Right cardiac atrium (tissue), 5 donors: ENCODE measurements at regions not wholly inside any gene's neighbourhood (a gene's known extent, or its start where the extent isn't known, plus 50 kb on each side); places are given as distances from the start of the nearest gene placed in this dataset.
A peak's percentile ranks its signal among the peaks of the same experiment; 100 is the strongest.

Source experiments
- ATAC-seq, 2 donors: fragments of 200-7000 bp; cut with Tn5 transposase; one replicate each; pipeline versions ENCODE4 v1.8.0 to v1.9.1; 2020; ENCODE audit warnings: moderate library complexity in 2 of 2, mild to moderate bottlenecking in 1 of 2
- DNase-seq, 3 donors: peaks; one replicate each; pipeline ENCODE4 v3.0.0-alpha.2; 2020
- H3K27ac ChIP-seq: one replicate; pipeline ENCODE4 v1.5.1; 2013; ENCODE audit warnings: mild to moderate bottlenecking, low read length, control low read depth, moderate library complexity
- H3K27me3 ChIP-seq: one replicate; pipeline ENCODE4 v1.6.1; 2013; ENCODE audit not compliant: control insufficient read depth, insufficient read depth
- H3K4me1 ChIP-seq: one replicate; pipeline ENCODE4 v1.6.1; 2013; ENCODE audit warnings: low read length; ENCODE audit not compliant: control insufficient read depth, insufficient read depth
- H3K4me3 ChIP-seq: one replicate; pipeline ENCODE4 v1.5.1; 2013; ENCODE audit warnings: low read length, control low read depth
- H3K9me3 ChIP-seq: one replicate; pipeline ENCODE4 v1.6.1; 2013; ENCODE audit warnings: low read length; ENCODE audit not compliant: control insufficient read depth
- WGBS: extraction: QIAGEN DNeasy Blood & Tissue Kit; methylation state at CpG from one replicate; pipeline ENCODE4 v1.1.7; 2013; 5-methylcytosine and 5-hydroxymethylcytosine counted together
- intact Hi-C, 4 donors: fragments of 100-400 bp; cut with DNase I; formaldehyde crosslinking; loops; one replicate each; pipeline versions ENCODE4 v1.11.0 to v1.14.0; 2022 to 2023
- donor health status: healthy with polysubstance abuse.
- donor health status: DM: no; HTN: yes; CAD: no.
- donor health status: DM: no; HTN: no; CAD: no.
- donor health status: DM: no; HTN: yes; CAD: no; lungs with severe emphysema.
- donor health status: DM: yes; HTN: yes; CAD: no.

- H3K4me1 ChIP-seq: no peaks in the 10 kb centered on the region
- 95% methylated on average over 3 of the region's 3 CpGs for WGBS
- no peak overlapping the region for H3K4me3 ChIP-seq
- H3K9me3 ChIP-seq: no peaks in the 10 kb centered on the region
- ATAC-seq: no peak
- no peak overlapping the region for H3K27ac ChIP-seq
- intact Hi-C loops: no loop called here
- no peak for DNase-seq
- H3K27me3 ChIP-seq: no peaks in the 10 kb centered on the region
These were observed 123.4 kb downstream of the HLX start for GRCh38 chr1:221002601-221003000.

- DNase-seq (no peak), ATAC-seq (peak; percentile 48 to 62)
- Histone ChIP-seq H3K4me3 (no peak overlapping the region), H3K4me1 (no peaks in the 10 kb centered on the region), H3K27ac (no peak overlapping the region), H3K9me3 (no peaks in the 10 kb centered on the region), H3K27me3 (no peaks in the 10 kb centered on the region)
- intact Hi-C loops: loop anchor here in 1 of 4 donors (10.0 kb wide), 1 partner anchor 64 kb away; no protein-coding TSS in a partner anchor
- WGBS: 33% methylated on average over 1 of the region's 1 CpG
These were observed 131.9 kb downstream of the HLX start for GRCh38 chr1:221011145-221011544.

GRCh38 chr1:221012120-221012519, 132.9 kb downstream of the HLX start:
- H3K4me1 ChIP-seq: no peaks in the 10 kb centered on the region
- intact Hi-C loops: loop anchor here in 1 of 4 donors (10.0 kb wide), 1 partner anchor 63 kb away; no protein-coding TSS in a partner anchor
- no peaks in the 10 kb centered on the region for H3K9me3 ChIP-seq
- H3K4me3 ChIP-seq: no peak overlapping the region
- WGBS: 96% methylated on average over 5 of the region's 5 CpGs
- no peaks in the 10 kb centered on the region for H3K27me3 ChIP-seq
- no peak for DNase-seq
- no peak for ATAC-seq
- no peak overlapping the region for H3K27ac ChIP-seq

- H3K4me3 ChIP-seq: no peak overlapping the region
- H3K9me3 ChIP-seq: peaks cover 3% of the 10 kb centered on the region
- H3K4me1 ChIP-seq: no peaks in the 10 kb centered on the region
- no peak for DNase-seq
- ATAC-seq: peak; percentile 34 to 61
- no peak overlapping the region for H3K27ac ChIP-seq
- WGBS: 85% methylated on average over 3 of the region's 3 CpGs
- intact Hi-C loops: loop anchor here in 1 of 4 donors (10.0 kb wide), 1 partner anchor 61 kb away; no protein-coding TSS in a partner anchor
- H3K27me3 ChIP-seq: no peaks in the 10 kb centered on the region
These were observed 134.7 kb downstream of the HLX start for GRCh38 chr1:221013691-221014660.

GRCh38 chr1:221015159-221015790, 136.0 kb downstream of the HLX start:
- no peak for DNase-seq
- Histone ChIP-seq H3K4me3 (no peak overlapping the region), H3K9me3 (peaks cover 3% of the 10 kb centered on the region), H3K4me1 (no peaks in the 10 kb centered on the region), H3K27me3 (no peaks in the 10 kb centered on the region), H3K27ac (no peak overlapping the region)
- intact Hi-C loops: loop anchor here in 1 of 4 donors (10.0 kb wide), 1 partner anchor 60 kb away; no protein-coding TSS in a partner anchor
- ATAC-seq: no peak
- WGBS: 61% methylated on average over 5 of the region's 5 CpGs

- H3K27ac ChIP-seq: no peak overlapping the region
- ATAC-seq: no peak
- H3K4me1 ChIP-seq: no peaks in the 10 kb centered on the region
- peaks cover 3% of the 10 kb centered on the region for H3K9me3 ChIP-seq
- DNase-seq: no peak
- intact Hi-C loops: loop anchor here in 1 of 4 donors (10.0 kb wide), 1 partner anchor 58 kb away; no protein-coding TSS in a partner anchor
- no peak overlapping the region for H3K4me3 ChIP-seq
- no peaks in the 10 kb centered on the region for H3K27me3 ChIP-seq
These were observed 137.5 kb downstream of the HLX start for GRCh38 chr1:221016751-221017150.

- intact Hi-C loops: loop anchor here in 1 of 4 donors (10.0 kb wide), 1 partner anchor 56 kb away; no protein-coding TSS in a partner anchor
- Histone ChIP-seq H3K9me3 (peaks cover 3% of the 10 kb centered on the region), H3K4me1 (no peaks in the 10 kb centered on the region), H3K27me3 (no peaks in the 10 kb centered on the region), H3K4me3 (no peak overlapping the region), H3K27ac (no peak overlapping the region)
- DNase-seq (no peak), ATAC-seq (no peak)
- 99% methylated on average over 1 of the region's 1 CpG for WGBS
These were observed 139.2 kb downstream of the HLX start for GRCh38 chr1:221018414-221018813.

GRCh38 chr1:221022331-221022730, 143.1 kb downstream of the HLX start:
- no peaks in the 10 kb centered on the region for H3K27me3 ChIP-seq
- ATAC-seq (no peak), DNase-seq (no peak)
- no peak overlapping the region for H3K4me3 ChIP-seq
- no peaks in the 10 kb centered on the region for H3K4me1 ChIP-seq
- H3K27ac ChIP-seq: no peak overlapping the region
- 87% methylated on average over 3 of the region's 3 CpGs for WGBS
- intact Hi-C loops: no loop called here
- peaks cover 3% of the 10 kb centered on the region for H3K9me3 ChIP-seq

GRCh38 chr1:221023482-221023881, 144.2 kb downstream of the HLX start:
- DNase-seq: no peak
- no peak overlapping the region for H3K27ac ChIP-seq
- no peaks in the 10 kb centered on the region for H3K27me3 ChIP-seq
- H3K9me3 ChIP-seq: no peaks in the 10 kb centered on the region
- H3K4me3 ChIP-seq: no peak overlapping the region
- H3K4me1 ChIP-seq: no peaks in the 10 kb centered on the region
- intact Hi-C loops: no loop called here
- ATAC-seq: no peak
- 96% methylated on average over 5 of the region's 5 CpGs for WGBS

GRCh38 chr1:221025501-221025900, 146.3 kb downstream of the HLX start:
- H3K27ac ChIP-seq: no peak overlapping the region
- H3K4me1 ChIP-seq: no peaks in the 10 kb centered on the region
- intact Hi-C loops: no loop called here
- H3K4me3 ChIP-seq: no peak overlapping the region
- no peaks in the 10 kb centered on the region for H3K9me3 ChIP-seq
- no peak for ATAC-seq
- DNase-seq: no peak
- no peaks in the 10 kb centered on the region for H3K27me3 ChIP-seq
- 70% methylated on average over 8 of the region's 8 CpGs for WGBS

- Histone ChIP-seq H3K9me3 (no peaks in the 10 kb centered on the region), H3K4me3 (no peak overlapping the region), H3K27me3 (no peaks in the 10 kb centered on the region), H3K4me1 (no peaks in the 10 kb centered on the region), H3K27ac (no peak overlapping the region)
- WGBS: 61% methylated on average over 4 of the region's 4 CpGs
- intact Hi-C loops: no loop called here
- no peak for ATAC-seq
- no peak for DNase-seq
These were observed 146.7 kb downstream of the HLX start for GRCh38 chr1:221025956-221026355.
